Activated T-helper 1 cell treated with Interleukin-2 at 50 U/mL for 16 hours (primary cell): ENCODE measurements at regions not wholly inside any gene's neighbourhood (a gene's known extent, or its start where the extent isn't known, plus 50 kb on each side); places are given as distances from the start of the nearest gene placed in this dataset.
A peak's percentile ranks its signal among the peaks of the same experiment; 100 is the strongest.

Experiments
- DNase-seq: peaks from one replicate; pipeline ENCODE4 v3.0.0-alpha.2; 2020; ENCODE audit warnings: low read depth

- DNase-seq, result no peak
Observed at GRCh38 chr13:99663185-99663825, 162.0 kb downstream of the TM9SF2 start.

- no peak for DNase-seq
Observed at GRCh38 chr13:99662678-99663077, 161.4 kb downstream of the TM9SF2 start.

- no peak for DNase-seq
Observed at GRCh38 chr13:99661791-99662190, 160.5 kb downstream of the TM9SF2 start.

- no peak for DNase-seq
Observed at GRCh38 chr13:99659866-99660554, 158.7 kb downstream of the TM9SF2 start.

GRCh38 chr13:99659226-99659625, 158.0 kb downstream of the TM9SF2 start:
- no peak for DNase-seq

- peak; percentile 34 for DNase-seq
Observed at GRCh38 chr13:99658261-99658991, 157.2 kb downstream of the TM9SF2 start.

- DNase-seq, result no peak
Observed at GRCh38 chr13:99657848-99658260, 156.6 kb downstream of the TM9SF2 start.

GRCh38 chr13:99656844-99657381, 155.6 kb downstream of the TM9SF2 start:
- no peak for DNase-seq

- DNase-seq, result peak; percentile 69
Observed at GRCh38 chr13:99656092-99656745, 154.9 kb downstream of the TM9SF2 start.

- DNase-seq, result no peak
Observed at GRCh38 chr13:99655351-99656091, 154.2 kb downstream of the TM9SF2 start.

GRCh38 chr13:99654076-99654475, 152.8 kb downstream of the TM9SF2 start:
- DNase-seq, result no peak

GRCh38 chr13:99653526-99653925, 152.3 kb downstream of the TM9SF2 start:
- no peak for DNase-seq

GRCh38 chr13:99652901-99653300, 151.6 kb downstream of the TM9SF2 start:
- DNase-seq, result no peak

GRCh38 chr13:99652141-99652540, 150.9 kb downstream of the TM9SF2 start:
- DNase-seq, result no peak

GRCh38 chr13:99651016-99651415, 149.7 kb downstream of the TM9SF2 start:
- no peak for DNase-seq

- DNase-seq, result no peak
Observed at GRCh38 chr13:99650410-99650809, 149.1 kb downstream of the TM9SF2 start.

- no peak for DNase-seq
Observed at GRCh38 chr13:99648927-99649326, 147.7 kb downstream of the TM9SF2 start.

GRCh38 chr13:99648066-99648665, 146.9 kb downstream of the TM9SF2 start:
- no peak for DNase-seq

GRCh38 chr13:99647596-99647985, 146.3 kb downstream of the TM9SF2 start:
- no peak for DNase-seq

- no peak for DNase-seq
Observed at GRCh38 chr13:99646866-99647595, 145.8 kb downstream of the TM9SF2 start.

GRCh38 chr13:99642841-99643240, 141.6 kb downstream of the TM9SF2 start:
- no peak for DNase-seq
